Testis (tissue), 2 donors: ENCODE measurements at regions not wholly inside any gene's neighbourhood (a gene's known extent, or its start where the extent isn't known, plus 50 kb on each side); places are given as distances from the start of the nearest gene placed in this dataset.

ENCODE experiments used
- CTCF ChIP-seq, 3 experiments: fragments of 450-650 bp in 2 of 3; fragments of 200-600 bp in 1 of 3; sonication (generic) in 1 of 3; IDR thresholded peaks; one replicate each; pipeline ENCODE4 v1.5.1; 2016 to 2019; ENCODE audit warnings: antibody characterized with exemption in 3 of 3, mild to moderate bottlenecking in 2 of 3, moderate library complexity in 1 of 3
- POLR2A ChIP-seq: fragments of 450-650 bp; IDR thresholded peaks from one replicate; pipeline ENCODE4 v1.6.1; 2017; ENCODE audit warnings: antibody characterized with exemption, mild to moderate bottlenecking, moderate library complexity

GRCh38 chr5:82610686-82611085 is 332.5 kb upstream of the RPS23 start:
- TF ChIP-seq CTCF (IDR thresholded peaks at IDR 0.05) = no peak
- TF ChIP-seq POLR2A = no peak
